Caki2 (cell line): ENCODE measurements at regions not wholly inside any gene's neighbourhood (a gene's known extent, or its start where the extent isn't known, plus 50 kb on each side); places are given as distances from the start of the nearest gene placed in this dataset.
"Not testable (repeated sequence)": the region's sequence is repeated elsewhere in the genome, so short reads cannot be mapped to it uniquely, and the experiment has no call there.

ENCODE experiments used
- DNase-seq: peaks from one replicate; pipeline ENCODE4 v3.0.0-alpha.2; 2015; ENCODE audit warnings: low read depth
- in situ Hi-C: cut with HindIII; loops from 2 replicates; pipeline ENCODE4 v1.10.0; 2016; ENCODE audit warnings: low sequenced_read_pairs, low pct_unique_long_range_greater_than_20kb, mixed read lengths

GRCh38 chr3:101913168-101913567 is 63.9 kb downstream of the NFKBIZ start:
- no peak for DNase-seq
- in situ Hi-C loops: no loop called here

- DNase-seq, in situ Hi-C loops: not testable (repeated sequence)
Measured at GRCh38 chr3:101917761-101918160, 68.4 kb downstream of the NFKBIZ start.

- in situ Hi-C loops, DNase-seq: not testable (repeated sequence)
Measured at GRCh38 chr3:101922151-101922725, 72.9 kb downstream of the NFKBIZ start.

- DNase-seq, in situ Hi-C loops: not testable (repeated sequence)
Measured at GRCh38 chr3:101924621-101925020, 75.3 kb downstream of the NFKBIZ start.

- in situ Hi-C loops, DNase-seq: not testable (repeated sequence)
Measured at GRCh38 chr3:101925124-101925523, 75.8 kb downstream of the NFKBIZ start.

GRCh38 chr3:101925564-101925963 is 76.2 kb downstream of the NFKBIZ start:
- DNase-seq: no peak
- in situ Hi-C loops: no loop called here

- in situ Hi-C loops: no loop called here
- DNase-seq: peak; percentile 38
Measured at GRCh38 chr3:101926594-101927105, 77.3 kb downstream of the NFKBIZ start.

DNA sequence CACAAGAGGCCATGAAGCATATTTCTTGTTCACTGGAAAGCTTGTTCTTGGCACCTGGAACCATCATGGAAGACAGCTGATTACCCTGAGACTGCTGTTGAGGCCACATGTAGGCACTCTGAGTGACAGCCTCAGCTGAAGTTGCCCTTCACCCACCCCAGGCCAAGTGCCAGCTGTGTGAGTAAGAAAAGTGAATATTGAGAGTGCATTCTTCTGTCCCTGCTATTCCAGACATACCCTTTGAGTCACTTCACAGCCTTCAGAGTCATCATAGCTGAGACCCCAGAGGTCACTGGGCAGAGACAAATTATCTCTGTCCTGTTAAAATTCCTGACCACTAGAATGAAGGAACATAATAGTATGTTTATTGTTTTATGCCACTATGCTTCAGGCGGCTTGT is 79.6 kb downstream of the NFKBIZ start:
- peak; percentile 86 for DNase-seq
- in situ Hi-C loops: no loop called here

GRCh38 chr3:101931081-101931480 is 81.8 kb downstream of the NFKBIZ start:
- no peak for DNase-seq
- in situ Hi-C loops: no loop called here

DNA sequence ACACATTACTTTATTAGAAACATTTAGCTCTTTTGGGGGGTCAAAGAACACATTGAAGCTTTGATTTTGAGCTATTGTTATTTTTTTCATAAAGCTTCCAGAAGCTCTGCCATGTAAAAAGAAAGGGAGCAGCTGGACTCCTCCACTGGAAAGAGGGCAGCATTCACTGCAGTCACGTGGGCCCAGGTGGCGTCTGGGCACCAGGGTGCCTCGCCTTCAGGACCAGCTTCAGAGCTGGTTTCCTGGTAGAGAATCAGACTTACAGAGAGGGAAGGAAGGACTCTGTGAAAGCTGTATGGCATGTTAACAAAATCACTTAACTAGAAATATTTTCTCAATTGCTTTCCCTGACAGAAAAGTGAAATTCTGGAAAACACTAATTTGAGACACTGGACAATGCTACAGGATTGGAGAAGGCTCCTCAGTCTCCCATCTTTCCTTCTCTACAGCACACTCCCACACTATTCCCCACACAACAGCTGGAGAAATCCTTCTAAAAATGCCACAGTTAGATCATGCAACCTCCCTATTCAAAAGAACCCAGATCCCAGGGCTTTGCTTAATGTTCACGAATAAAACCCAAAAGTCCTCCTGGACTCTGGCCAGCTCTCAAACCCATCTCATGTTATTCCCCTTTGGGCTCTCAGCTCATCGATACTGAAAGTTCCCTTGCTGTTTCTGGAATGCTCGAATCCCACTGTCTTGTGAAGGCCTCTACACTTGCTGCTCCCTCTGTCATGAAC is 83.2 kb downstream of the NFKBIZ start:
- in situ Hi-C loops: no loop called here
- DNase-seq: no peak

GRCh38 chr3:101936419-101937356 is 87.4 kb downstream of the NFKBIZ start:
- peak; percentile 63 for DNase-seq
- in situ Hi-C loops: no loop called here

DNA sequence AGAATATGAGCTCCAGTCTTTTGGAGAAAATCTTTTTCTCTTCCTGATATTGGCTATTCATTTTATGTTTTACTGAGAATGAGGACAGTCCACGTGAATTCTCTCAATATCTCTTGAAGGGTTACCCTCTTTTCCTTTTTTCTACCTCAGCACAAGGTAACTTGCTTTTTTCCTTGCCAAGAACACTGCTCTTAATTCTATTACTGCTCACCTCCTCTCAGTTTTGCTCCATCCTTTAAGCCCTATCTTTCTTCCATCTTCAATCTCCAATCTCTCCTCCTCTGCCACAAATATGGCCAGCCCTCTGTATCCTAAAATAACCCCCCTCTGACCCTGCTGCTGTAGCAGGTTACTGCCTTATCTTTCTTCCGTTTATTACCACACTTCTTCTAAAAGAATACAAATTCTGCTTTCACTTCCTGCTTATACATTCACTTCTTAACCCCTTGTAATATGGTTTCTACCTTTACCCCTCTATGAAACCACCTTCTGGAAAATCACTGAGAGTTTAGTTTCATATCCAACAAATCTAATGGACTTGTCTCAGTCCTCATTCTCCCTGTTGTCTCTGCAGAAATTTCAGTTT is 89.0 kb downstream of the NFKBIZ start:
- in situ Hi-C loops: no loop called here
- DNase-seq: no peak

GRCh38 chr3:101939361-101940049 is 90.2 kb downstream of the NFKBIZ start:
- DNase-seq: no peak
- in situ Hi-C loops: no loop called here

DNA sequence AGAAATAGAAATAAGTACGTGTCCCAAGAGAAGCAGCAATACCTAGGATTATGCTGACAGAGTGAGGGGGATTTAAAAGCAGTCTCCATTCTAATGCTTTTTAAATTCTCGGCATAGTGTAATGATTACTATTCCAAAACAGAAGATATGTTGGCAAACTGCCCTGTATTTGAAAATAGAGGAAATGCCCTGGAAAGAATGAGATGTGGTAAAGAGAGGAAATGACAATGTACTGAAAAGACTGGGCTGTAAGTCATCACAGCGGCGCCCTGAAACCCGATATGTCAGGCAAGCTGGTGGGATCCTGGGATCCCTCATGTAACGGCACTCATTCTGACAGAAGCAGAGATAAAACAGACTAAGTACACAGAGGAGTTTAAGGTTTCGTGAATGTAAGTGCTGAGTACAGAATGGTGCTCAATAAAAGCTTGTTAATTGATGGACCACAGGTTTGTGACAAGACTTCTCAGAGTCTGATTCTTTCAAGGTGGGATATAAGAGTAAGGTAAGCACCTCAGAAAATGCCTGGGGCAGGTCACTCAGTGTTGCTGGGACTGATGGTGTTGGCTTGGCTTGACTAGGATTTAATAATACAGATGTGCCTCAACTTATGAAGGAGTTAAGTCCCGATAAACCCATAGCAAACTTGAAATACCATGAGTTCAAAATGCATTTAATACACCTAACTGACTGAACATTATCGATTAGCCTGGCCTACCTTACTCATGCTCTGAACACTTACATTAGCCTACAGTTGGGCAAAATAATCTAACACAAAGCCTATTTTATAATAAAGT is 91.4 kb downstream of the NFKBIZ start:
- no peak for DNase-seq

DNA sequence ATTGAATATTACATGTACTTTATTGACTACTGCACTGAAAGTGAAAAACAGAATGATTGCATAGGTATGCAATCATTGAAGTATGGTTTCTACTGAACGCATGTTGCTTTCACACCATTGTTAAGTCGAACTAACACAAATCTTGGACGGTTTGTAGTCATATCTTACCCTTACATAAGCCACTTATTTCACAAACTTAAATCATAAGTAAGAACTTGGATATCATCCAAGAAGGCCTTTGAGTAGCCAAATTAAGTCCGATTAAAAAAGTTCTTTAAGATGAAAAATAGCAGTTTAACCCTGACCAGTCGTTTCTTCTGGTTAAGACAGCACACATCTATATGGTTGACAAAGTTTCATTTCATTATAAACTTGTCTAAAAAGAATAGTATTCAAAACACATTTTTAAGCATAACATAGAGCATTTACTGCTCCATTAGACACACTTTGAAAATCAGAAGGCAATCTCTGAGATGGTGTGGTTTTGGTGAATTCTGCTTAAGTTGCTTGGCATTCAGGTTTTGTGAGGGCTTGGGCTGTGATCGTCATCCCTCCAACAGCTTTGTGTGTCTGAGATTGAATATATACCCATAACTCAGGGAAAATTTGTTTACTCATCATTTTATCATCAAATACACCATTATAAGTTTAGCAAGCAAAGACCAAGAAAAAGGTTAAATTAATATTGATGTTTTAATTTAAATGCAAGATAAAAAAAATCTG is 92.2 kb downstream of the NFKBIZ start:
- in situ Hi-C loops: no loop called here
- DNase-seq: no peak

More for the DNA sequence above, 91.4 kb downstream of the NFKBIZ start:
- in situ Hi-C loops: no loop called here

GRCh38 chr3:101942356-101942755 is 93.0 kb downstream of the NFKBIZ start:
- in situ Hi-C loops: no loop called here
- no peak for DNase-seq

- in situ Hi-C loops: no loop called here
Measured at GRCh38 chr3:101943029-101943428, 93.7 kb downstream of the NFKBIZ start.

More at GRCh38 chr3:101943029-101943428, 93.7 kb downstream of the NFKBIZ start:
- DNase-seq: no peak
